ENCODE measurements at regions not wholly inside any gene's neighbourhood (a gene's known extent, or its start where the extent isn't known, plus 50 kb on each side); places are given as distances from the start of the nearest gene placed in this dataset.

DNA sequence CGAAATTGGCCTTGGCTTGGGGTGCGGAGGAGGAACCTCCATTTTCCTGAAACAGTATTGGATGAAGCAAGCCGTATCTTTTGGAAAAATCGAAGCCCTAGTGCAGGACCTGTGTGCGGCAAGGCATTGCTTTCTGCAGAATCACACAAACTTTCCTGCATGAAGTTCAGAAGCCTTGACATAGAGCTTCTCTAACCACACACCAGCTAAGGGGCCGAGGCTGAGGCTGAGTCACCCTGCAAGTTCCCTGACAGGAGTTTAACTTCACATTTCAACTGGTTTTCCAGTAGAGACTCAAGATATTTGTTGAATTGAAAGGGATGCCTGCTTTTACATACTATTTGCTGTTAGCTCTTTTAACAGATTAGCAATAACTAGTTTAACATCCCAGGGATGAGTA is 67.8 kb downstream of the TCF20 start:
- no peak for TF ChIP-seq CTCF (conservative IDR thresholded peaks at IDR 0.05; ENCODE audit: low read depth, low read length)
- TF ChIP-seq EZH2 (IDR thresholded peaks at IDR 0.05; ENCODE audit: borderline replicate concordance, low read depth, low read length, poor library complexity, severe bottlenecking): no peak
